HepG2 (cell line): ENCODE measurements at regions not wholly inside any gene's neighbourhood (a gene's known extent, or its start where the extent isn't known, plus 50 kb on each side); places are given as distances from the start of the nearest gene placed in this dataset.
A peak's percentile ranks its signal among the peaks of the same experiment; 100 is the strongest.

Experiments
- ATAC-seq: fragments of 200-7000 bp; cut with Tn5 transposase; 3 replicates; pipeline ENCODE4 v1.9.1; 2020; ENCODE audit warnings: mild to moderate bottlenecking, moderate library complexity
- BruUV-seq: library from RNA; stranded (reverse); fragments of 400-500 nt; replicated peaks from 2 replicates; lab custom pipeline; 2021; lab: Mats Ljungman, UMichigan
- CTCF ChIA-PET: fragments of 300-600 bp; formaldehyde crosslinking; extraction: SDS; loops from one replicate; lab custom pipeline; 2021; ENCODE audit warnings: low total read pairs, inconsistent platforms, low intra/inter-chr PET ratio; lab: Yijun Ruan, JAX
- POLR2A ChIA-PET: fragments of 350-600 bp; sonication (Branson Sonifier 250); formaldehyde crosslinking; loops from one replicate; lab custom pipeline; 2020; ENCODE audit warnings: antibody characterized with exemption, inconsistent platforms; lab: Yijun Ruan, JAX
- DNase-seq: peaks from one replicate; pipeline ENCODE4 v3.0.0-alpha.2; 2015; ENCODE audit warnings: low spot score
- FAIRE-seq: peaks from 3 replicates; lab custom pipeline; 2011; peaks lifted over from hg19 to GRCh38; lab: Jason Lieb, UNC
- H2AFZ ChIP-seq: one replicate; pipeline ENCODE4 v1.6.1; 2011; ENCODE audit warnings: low read length, inconsistent platforms
- H3K27ac ChIP-seq: fragments of 300-600 bp; 3 replicates; pipeline ENCODE4 v1.8.0; 2011; ENCODE audit warnings: mixed run types, mild to moderate bottlenecking, mixed read lengths, low read length, inconsistent platforms; ENCODE audit not compliant: insufficient read depth; ENCODE audit errors: extremely low read length
- H3K27me3 ChIP-seq, 2 experiments: fragments of 200-600 bp in 1 of 2; 2 replicates in 1 of 2; 3 replicates in 1 of 2; pipeline versions ENCODE4 v1.6.0 to v1.8.0; 2011; ENCODE audit warnings: low read length in 2 of 2, mild to moderate bottlenecking in 2 of 2, moderate library complexity in 2 of 2, inconsistent platforms in 1 of 2; ENCODE audit not compliant: insufficient read depth in 2 of 2, control insufficient read depth in 1 of 2
- H3K36me3 ChIP-seq, 2 experiments: fragments of 200-600 bp in 1 of 2; replicated peaks in 1 of 2; 2 replicates in 1 of 2; 3 replicates in 1 of 2; pipeline versions ENCODE4 v1.5.1 to v1.8.0; 2011; ENCODE audit warnings: low read length in 2 of 2, inconsistent platforms in 1 of 2; ENCODE audit not compliant: insufficient read depth in 2 of 2, control insufficient read depth in 1 of 2
- H3K4me1 ChIP-seq: 2 replicates; pipeline ENCODE4 v1.5.1; 2012; ENCODE audit warnings: low read length, inconsistent platforms; ENCODE audit not compliant: insufficient read depth
- H3K4me2 ChIP-seq: 2 replicates; pipeline ENCODE4 v1.6.0; 2011; ENCODE audit warnings: low read depth, low read length, inconsistent platforms
- H3K4me3 ChIP-seq, 3 experiments: fragments of 200-600 bp in 1 of 3; sonication (generic), shearing (Covaris generic) in 1 of 3; replicated peaks in 1 of 3; 2 replicates each; pipeline ENCODE4 v1.5.1; 2011 to 2016; ENCODE audit warnings: low read length in 3 of 3, inconsistent platforms in 2 of 3, low read depth in 2 of 3, mild to moderate bottlenecking in 2 of 3, control low read depth in 1 of 3, mixed read lengths in 1 of 3; ENCODE audit not compliant: insufficient read depth in 1 of 3
- H3K79me2 ChIP-seq: one replicate; pipeline ENCODE4 v1.6.1; 2011; ENCODE audit warnings: low read length, inconsistent platforms; ENCODE audit not compliant: insufficient read depth
- H3K9ac ChIP-seq: 2 replicates; pipeline ENCODE4 v1.6.0; 2011; ENCODE audit warnings: mild to moderate bottlenecking, low read depth, low read length, inconsistent platforms; ENCODE audit not compliant: insufficient read depth
- H3K9me3 ChIP-seq: 2 replicates; pipeline ENCODE4 v1.5.1; 2012; ENCODE audit warnings: mild to moderate bottlenecking, low read length
- H4K20me1 ChIP-seq: 2 replicates; pipeline ENCODE4 v1.6.0; 2011; ENCODE audit warnings: inconsistent platforms, mild to moderate bottlenecking, low read length, moderate library complexity; ENCODE audit not compliant: insufficient read depth
- AKAP8 ChIP-seq: sonication (generic); formaldehyde crosslinking; IDR thresholded peaks from 2 replicates; pipeline ENCODE4 v1.5.1; 2020; ENCODE audit warnings: mild to moderate bottlenecking, missing genetic modification reagents
- CHCHD3 ChIP-seq: sonication (generic); formaldehyde crosslinking; IDR thresholded peaks from 2 replicates; pipeline ENCODE4 v1.8.0; 2022; ENCODE audit warnings: mild to moderate bottlenecking, missing genetic modification reagents, moderate library complexity
- GABPA ChIP-seq, 2 experiments: IDR thresholded peaks; 2 replicates each; pipeline ENCODE4 v1.6.1; 2011 to 2016; ENCODE audit warnings: low read depth in 2 of 2, low read length in 1 of 2, missing biosample characterization in 1 of 2, missing genetic modification characterization in 1 of 2
- GLI4 ChIP-seq: sonication (generic); formaldehyde crosslinking; IDR thresholded peaks from 2 replicates; pipeline ENCODE4 v1.5.1; 2020; ENCODE audit warnings: missing genetic modification reagents, mild to moderate bottlenecking, moderate library complexity, borderline replicate concordance
- MYC ChIP-seq: sonication (generic); formaldehyde crosslinking; IDR thresholded peaks from 2 replicates; pipeline ENCODE4 v1.9.0; 2021; ENCODE audit warnings: missing genetic modification reagents, borderline replicate concordance
- POLR2AphosphoS5 ChIP-seq: IDR thresholded peaks from 2 replicates; pipeline ENCODE4 v1.6.1; 2012; ENCODE audit warnings: low read depth, low read length
- SRY ChIP-seq: sonication (generic); formaldehyde crosslinking; IDR thresholded peaks from 2 replicates; pipeline ENCODE4 v1.8.0; 2022; ENCODE audit warnings: mild to moderate bottlenecking, missing genetic modification reagents
- ZBTB38 ChIP-seq: sonication (generic); formaldehyde crosslinking; IDR thresholded peaks from 2 replicates; pipeline ENCODE4 v1.5.1; 2020; ENCODE audit warnings: mild to moderate bottlenecking, missing genetic modification reagents
- ZNF205 ChIP-seq: IDR thresholded peaks from 2 replicates; pipeline ENCODE4 v1.6.1; 2018; ENCODE audit warnings: missing biosample characterization, missing genetic modification reagents
- ZNF451 ChIP-seq: sonication (generic); formaldehyde crosslinking; IDR thresholded peaks from 2 replicates; pipeline ENCODE4 v1.5.0; 2020; ENCODE audit warnings: mild to moderate bottlenecking, missing genetic modification reagents
- ZNF580 ChIP-seq: IDR thresholded peaks from 2 replicates; pipeline ENCODE4 v1.6.1; 2016; ENCODE audit warnings: low read depth, borderline replicate concordance
- ZSCAN21 ChIP-seq: sonication (generic); formaldehyde crosslinking; IDR thresholded peaks from 2 replicates; pipeline ENCODE4 v1.8.0; 2022; ENCODE audit warnings: mild to moderate bottlenecking, missing genetic modification reagents, moderate library complexity, borderline replicate concordance
- WGBS: methylation state at CpG from one replicate; pipeline ENCODE4 v1.1.6; 2017; ENCODE audit warnings: low lambda C conversion rate; 5-methylcytosine and 5-hydroxymethylcytosine counted together
- in situ Hi-C: cut with HindIII; loops from 2 replicates; pipeline ENCODE4 v1.10.0; 2017; ENCODE audit warnings: low pct_unique_long_range_greater_than_20kb; ENCODE audit not compliant: extremely low pct_ligation_motif_present
- intact Hi-C: fragments of 100-400 bp; cut with micrococcal nuclease; formaldehyde crosslinking; loops from one replicate; pipeline ENCODE4 v1.10.0; 2022; ENCODE audit not compliant: unreplicated experiment
- TF ChIP-seq, protein P1 (sequence below): IDR thresholded peaks from 2 replicates; pipeline ENCODE4 v1.6.1; 2012; ENCODE audit warnings: inconsistent platforms
- TF ChIP-seq, protein P2 (sequence below): sonication (generic); formaldehyde crosslinking; IDR thresholded peaks from 2 replicates; pipeline ENCODE4 v1.5.0; 2020; ENCODE audit warnings: mild to moderate bottlenecking, missing genetic modification reagents
- TF ChIP-seq, protein P3 (sequence below): sonication (generic); formaldehyde crosslinking; IDR thresholded peaks from 2 replicates; pipeline ENCODE4 v1.5.1; 2020; ENCODE audit warnings: mild to moderate bottlenecking, missing genetic modification reagents, moderate library complexity

DNA sequence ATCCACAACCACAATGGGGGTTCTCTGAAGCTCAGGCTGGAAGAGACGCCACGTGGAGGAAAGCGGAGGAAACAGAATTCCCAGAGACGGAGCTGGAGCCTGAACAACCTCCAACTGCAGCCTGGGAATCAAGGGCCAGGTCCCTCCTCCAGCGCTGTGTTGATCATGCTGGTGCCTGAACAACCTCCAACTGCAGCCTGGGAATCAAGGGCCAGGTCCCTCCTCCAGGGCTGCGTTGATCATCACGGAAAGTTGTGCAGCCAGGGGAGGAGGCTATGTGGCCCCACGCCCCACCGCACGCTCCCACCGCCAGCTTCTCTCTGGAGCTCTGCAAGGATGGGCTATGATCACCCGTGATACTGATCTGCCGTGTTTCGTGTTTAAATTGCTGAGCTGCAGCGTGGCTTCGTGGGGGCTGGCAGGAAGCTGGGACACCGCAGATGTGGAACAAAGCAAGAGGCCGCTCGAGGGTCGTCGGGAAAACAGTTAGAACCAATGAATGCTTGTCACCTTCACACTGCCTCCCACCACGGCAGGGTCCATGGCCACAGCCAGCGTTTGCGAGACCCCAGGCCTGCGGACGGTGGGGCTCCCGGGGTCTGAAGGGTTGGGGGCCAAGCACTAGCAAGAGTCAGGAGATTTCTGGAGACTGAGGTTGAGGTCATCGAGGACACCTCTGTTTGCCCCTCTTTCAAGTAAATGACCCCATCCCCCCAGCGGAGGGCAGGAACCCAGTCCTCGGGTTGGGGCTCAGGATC lies 51.8 kb upstream of the FBRSL1 start:
- intact Hi-C loops, result no loop called here
- no peaks in the 10 kb centered on the region for H3K9me3 ChIP-seq
- H3K27me3 ChIP-seq, result peaks cover 9 to 48% of the 10 kb centered on the region in 2 experiments
- in situ Hi-C loops, result no loop called here
- ATAC-seq, result peak; percentile 45
- H3K4me2 ChIP-seq, result peak overlapping the region; percentile 45; the same call in 1 of the 2 replicates
- POLR2A ChIA-PET, result no interaction called here
- no peak overlapping the region for H3K9ac ChIP-seq
- peak overlapping the region in 1 of 3 experiments; percentile 23; a peak in 2 of 6 replicates for H3K4me3 ChIP-seq
- BruUV-seq, result no TSS peak
- H3K36me3 ChIP-seq, result no peaks in the 10 kb centered on the region
- 68% methylated on average over 20 of the region's 30 CpGs for WGBS
- no peak for FAIRE-seq
- DNase-seq, result no peak
- no peak overlapping the region for H2AFZ ChIP-seq
- no peak overlapping the region for H3K27ac ChIP-seq
- no peaks in the 10 kb centered on the region for H3K79me2 ChIP-seq
- H4K20me1 ChIP-seq, result no peaks in the 10 kb centered on the region
- CTCF ChIA-PET, result no interaction called here
- peaks cover 69% of the 10 kb centered on the region for H3K4me1 ChIP-seq
- TF ChIP-seq, protein P1, sequence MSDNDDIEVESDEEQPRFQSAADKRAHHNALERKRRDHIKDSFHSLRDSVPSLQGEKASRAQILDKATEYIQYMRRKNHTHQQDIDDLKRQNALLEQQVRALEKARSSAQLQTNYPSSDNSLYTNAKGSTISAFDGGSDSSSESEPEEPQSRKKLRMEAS, result peak; percentile 33; the same call in 1 of the 2 replicates
- TF ChIP-seq ZBTB38 (peak; percentile 97), SRY (CRISPR knock-in tag) (0 out of 2 replicates have a peak, but pooled peaks have one; percentile 45), AKAP8 (CRISPR knock-in tag) (0 out of 2 replicates have a peak, but pooled peaks have one; percentile 27), ZNF451 (CRISPR knock-in tag) (peak; percentile 31; the same call in 1 of the 2 replicates), GABPA (IDR thresholded peaks at IDR 0.05; ENCODE audit: low read depth, low read length) (no peak), GABPA (CRISPR knock-in tag; IDR thresholded peaks at IDR 0.05; ENCODE audit: low read depth) (no peak), ZNF580 (no peak), GLI4 (CRISPR knock-in tag) (no peak), ZSCAN21 (CRISPR knock-in tag) (0 out of 2 replicates have a peak, but pooled peaks have one; percentile 11), MYC (CRISPR knock-in tag) (0 out of 2 replicates have a peak, but pooled peaks have one; percentile 30), POLR2AphosphoS5 (no peak), ZNF205 (no peak), CHCHD3 (CRISPR knock-in tag) (no peak)
- TF ChIP-seq, protein P2, sequence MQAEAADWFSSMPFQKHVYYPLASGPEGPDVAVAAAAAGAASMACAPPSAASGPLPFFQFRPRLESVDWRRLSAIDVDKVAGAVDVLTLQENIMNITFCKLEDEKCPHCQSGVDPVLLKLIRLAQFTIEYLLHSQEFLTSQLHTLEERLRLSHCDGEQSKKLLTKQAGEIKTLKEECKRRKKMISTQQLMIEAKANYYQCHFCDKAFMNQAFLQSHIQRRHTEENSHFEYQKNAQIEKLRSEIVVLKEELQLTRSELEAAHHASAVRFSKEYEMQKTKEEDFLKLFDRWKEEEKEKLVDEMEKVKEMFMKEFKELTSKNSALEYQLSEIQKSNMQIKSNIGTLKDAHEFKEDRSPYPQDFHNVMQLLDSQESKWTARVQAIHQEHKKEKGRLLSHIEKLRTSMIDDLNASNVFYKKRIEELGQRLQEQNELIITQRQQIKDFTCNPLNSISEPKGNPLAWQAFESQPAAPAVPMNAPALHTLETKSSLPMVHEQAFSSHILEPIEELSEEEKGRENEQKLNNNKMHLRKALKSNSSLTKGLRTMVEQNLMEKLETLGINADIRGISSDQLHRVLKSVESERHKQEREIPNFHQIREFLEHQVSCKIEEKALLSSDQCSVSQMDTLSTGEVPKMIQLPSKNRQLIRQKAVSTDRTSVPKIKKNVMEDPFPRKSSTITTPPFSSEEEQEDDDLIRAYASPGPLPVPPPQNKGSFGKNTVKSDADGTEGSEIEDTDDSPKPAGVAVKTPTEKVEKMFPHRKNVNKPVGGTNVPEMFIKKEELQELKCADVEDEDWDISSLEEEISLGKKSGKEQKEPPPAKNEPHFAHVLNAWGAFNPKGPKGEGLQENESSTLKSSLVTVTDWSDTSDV (CRISPR knock-in tag), result no peak
- TF ChIP-seq, protein P3, sequence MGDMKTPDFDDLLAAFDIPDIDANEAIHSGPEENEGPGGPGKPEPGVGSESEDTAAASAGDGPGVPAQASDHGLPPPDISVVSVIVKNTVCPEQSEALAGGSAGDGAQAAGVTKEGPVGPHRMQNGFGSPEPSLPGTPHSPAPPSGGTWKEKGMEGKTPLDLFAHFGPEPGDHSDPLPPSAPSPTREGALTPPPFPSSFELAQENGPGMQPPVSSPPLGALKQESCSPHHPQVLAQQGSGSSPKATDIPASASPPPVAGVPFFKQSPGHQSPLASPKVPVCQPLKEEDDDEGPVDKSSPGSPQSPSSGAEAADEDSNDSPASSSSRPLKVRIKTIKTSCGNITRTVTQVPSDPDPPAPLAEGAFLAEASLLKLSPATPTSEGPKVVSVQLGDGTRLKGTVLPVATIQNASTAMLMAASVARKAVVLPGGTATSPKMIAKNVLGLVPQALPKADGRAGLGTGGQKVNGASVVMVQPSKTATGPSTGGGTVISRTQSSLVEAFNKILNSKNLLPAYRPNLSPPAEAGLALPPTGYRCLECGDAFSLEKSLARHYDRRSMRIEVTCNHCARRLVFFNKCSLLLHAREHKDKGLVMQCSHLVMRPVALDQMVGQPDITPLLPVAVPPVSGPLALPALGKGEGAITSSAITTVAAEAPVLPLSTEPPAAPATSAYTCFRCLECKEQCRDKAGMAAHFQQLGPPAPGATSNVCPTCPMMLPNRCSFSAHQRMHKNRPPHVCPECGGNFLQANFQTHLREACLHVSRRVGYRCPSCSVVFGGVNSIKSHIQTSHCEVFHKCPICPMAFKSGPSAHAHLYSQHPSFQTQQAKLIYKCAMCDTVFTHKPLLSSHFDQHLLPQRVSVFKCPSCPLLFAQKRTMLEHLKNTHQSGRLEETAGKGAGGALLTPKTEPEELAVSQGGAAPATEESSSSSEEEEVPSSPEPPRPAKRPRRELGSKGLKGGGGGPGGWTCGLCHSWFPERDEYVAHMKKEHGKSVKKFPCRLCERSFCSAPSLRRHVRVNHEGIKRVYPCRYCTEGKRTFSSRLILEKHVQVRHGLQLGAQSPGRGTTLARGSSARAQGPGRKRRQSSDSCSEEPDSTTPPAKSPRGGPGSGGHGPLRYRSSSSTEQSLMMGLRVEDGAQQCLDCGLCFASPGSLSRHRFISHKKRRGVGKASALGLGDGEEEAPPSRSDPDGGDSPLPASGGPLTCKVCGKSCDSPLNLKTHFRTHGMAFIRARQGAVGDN (CRISPR knock-in tag), result peak; percentile 63
